GM12874 (cell line): ENCODE measurements at regions not wholly inside any gene's neighbourhood (a gene's known extent, or its start where the extent isn't known, plus 50 kb on each side); places are given as distances from the start of the nearest gene placed in this dataset.

Experiments used
- TF ChIP-seq, protein P1 (sequence below): IDR thresholded peaks from 2 replicates; pipeline ENCODE4 v1.5.1; 2011; ENCODE audit warnings: low read depth, mild to moderate bottlenecking, control low read depth, low read length, moderate library complexity; ENCODE audit not compliant: insufficient read depth

DNA sequence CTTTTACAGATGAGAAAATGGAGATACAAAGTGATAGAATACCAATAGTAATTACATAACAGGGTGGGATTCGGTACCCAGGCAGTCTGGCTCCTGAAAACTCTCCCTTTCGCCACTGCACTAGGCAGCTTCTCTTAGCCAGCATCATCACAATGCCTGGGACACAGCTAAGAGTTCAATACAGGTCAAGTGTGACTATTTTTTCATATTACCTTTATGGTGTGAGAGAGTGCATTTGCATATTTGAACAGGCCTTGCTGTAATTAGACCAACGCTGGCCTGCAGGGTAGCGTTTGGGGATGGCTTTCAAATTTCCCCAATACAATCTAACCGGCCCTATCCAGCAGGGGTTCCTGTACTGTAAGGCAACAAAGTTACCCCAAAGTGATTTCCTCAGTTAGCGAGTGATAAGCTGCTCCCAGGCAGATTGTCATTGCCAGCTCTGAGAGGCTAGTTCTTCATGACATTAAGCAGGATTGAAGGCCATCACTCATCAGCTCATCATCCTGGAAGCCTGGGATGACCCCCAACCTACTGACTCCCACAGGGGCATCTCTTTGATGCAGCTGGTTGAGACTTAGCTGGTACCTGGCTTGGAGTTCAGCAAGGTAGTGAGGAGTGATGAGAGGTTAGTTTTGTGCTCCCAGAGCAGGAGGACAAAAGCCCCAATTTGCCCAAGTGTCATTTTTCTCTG lies 836.8 kb upstream of the LCORL start:
- TF ChIP-seq, protein P1, sequence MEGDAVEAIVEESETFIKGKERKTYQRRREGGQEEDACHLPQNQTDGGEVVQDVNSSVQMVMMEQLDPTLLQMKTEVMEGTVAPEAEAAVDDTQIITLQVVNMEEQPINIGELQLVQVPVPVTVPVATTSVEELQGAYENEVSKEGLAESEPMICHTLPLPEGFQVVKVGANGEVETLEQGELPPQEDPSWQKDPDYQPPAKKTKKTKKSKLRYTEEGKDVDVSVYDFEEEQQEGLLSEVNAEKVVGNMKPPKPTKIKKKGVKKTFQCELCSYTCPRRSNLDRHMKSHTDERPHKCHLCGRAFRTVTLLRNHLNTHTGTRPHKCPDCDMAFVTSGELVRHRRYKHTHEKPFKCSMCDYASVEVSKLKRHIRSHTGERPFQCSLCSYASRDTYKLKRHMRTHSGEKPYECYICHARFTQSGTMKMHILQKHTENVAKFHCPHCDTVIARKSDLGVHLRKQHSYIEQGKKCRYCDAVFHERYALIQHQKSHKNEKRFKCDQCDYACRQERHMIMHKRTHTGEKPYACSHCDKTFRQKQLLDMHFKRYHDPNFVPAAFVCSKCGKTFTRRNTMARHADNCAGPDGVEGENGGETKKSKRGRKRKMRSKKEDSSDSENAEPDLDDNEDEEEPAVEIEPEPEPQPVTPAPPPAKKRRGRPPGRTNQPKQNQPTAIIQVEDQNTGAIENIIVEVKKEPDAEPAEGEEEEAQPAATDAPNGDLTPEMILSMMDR: no peak

DNA sequence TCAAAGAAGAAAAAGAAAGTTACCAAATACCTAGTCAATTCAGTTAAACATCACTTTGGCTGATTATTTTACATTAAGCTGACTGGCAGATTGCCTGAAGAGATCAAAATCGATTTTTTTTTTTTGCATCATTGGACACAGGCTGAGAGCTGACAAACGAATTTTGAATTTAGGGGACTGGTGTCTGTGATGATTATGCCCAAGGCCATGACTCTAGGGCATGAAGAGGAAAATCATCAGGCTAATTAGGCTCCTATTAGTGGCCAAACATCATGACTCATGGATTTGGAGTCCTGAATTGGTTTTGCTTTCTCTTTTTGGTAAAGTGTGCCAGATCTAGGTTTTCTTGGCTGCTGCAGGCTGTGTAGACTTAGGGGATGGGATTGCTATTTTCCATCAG lies 829.3 kb upstream of the LCORL start:
- TF ChIP-seq, protein P1: no peak

DNA sequence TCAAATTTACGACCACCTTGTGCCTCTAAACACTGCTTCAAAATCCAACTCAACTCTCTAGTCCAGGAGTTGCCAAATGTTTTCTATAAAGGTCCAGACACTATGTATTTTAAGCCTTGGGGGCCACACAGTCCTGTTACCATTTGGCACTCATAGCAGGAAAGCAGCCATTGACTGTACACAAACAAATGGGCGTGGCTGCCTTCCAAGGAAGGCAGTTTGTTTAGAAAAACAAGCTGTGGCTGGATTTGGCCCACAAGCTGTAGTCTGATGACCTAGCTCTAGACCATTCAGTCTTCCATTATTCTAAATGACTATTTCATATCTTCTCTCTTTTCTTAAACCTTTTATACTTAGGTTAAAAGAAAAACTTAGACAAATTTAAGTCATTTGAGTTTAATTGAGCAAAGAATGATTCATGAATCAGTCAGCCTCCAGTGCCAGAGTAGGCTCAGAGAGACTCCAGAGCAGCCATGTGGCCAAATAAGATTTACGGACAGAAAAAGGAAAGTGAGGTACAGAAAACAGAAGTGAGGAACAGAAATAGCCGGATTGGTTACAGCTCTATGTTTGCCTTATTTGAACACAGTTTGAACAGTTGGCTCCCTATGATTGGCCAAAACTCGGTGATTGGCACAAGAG lies 825.8 kb upstream of the LCORL start:
- TF ChIP-seq, protein P1: no peak

DNA sequence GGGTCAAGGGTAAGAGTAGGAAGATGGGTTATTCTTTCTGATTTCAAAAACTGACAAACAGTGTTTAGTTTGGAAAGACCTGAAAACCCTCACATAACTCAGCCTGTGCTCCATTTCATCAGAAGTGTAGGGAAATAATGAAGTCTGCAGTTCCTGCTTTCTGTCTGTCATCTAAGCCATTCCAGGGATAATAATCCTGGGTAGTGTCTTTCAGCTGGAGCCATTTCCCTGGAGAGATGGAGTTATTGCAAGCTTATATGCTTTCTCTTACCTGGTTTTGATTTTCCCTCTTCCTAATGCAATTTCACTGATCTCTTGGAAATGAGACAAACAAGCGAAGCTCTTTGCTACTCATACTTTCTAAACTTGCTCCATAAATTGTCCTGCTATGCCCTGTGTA lies 824.8 kb upstream of the LCORL start:
- TF ChIP-seq, protein P1: no peak

DNA sequence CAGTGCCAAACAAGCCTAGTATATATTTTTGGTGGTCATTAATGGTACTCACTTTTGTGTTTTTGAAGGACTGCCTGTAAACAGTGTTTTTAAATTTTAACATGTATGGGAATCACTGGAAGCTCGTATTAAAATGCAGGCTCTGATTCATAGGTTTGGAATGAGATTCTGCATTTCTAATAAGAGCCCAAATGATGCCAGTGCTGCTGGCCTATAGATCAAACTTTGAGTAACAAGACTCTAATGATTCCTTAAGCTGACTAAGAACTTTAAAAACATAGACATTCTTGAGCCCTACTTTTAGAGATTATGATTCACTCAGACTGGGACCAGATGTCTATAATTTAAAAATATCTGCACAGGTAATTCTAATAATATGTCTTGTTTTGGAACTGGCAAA lies 823.2 kb upstream of the LCORL start:
- TF ChIP-seq, protein P1: no peak

DNA sequence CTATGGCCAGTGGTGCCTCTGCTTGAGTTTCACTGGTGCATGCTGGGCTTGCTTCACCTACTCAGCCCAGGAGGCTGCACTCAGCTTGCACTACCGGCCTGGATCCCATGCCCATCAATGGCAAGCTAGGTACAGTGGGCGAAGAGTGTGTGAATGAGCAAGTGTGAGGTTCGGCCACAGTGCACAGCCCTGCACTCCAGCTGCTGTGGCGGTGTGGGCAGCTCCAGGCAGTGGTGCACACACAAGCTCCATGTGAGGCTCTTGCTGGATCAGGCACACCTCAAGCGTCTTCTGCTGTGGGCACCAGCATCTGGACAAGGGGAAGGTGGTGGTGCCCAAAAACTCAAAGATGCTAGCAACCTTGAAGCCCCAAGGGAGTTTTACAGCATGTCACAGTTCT lies 820.9 kb upstream of the LCORL start:
- TF ChIP-seq, protein P1: no peak

DNA sequence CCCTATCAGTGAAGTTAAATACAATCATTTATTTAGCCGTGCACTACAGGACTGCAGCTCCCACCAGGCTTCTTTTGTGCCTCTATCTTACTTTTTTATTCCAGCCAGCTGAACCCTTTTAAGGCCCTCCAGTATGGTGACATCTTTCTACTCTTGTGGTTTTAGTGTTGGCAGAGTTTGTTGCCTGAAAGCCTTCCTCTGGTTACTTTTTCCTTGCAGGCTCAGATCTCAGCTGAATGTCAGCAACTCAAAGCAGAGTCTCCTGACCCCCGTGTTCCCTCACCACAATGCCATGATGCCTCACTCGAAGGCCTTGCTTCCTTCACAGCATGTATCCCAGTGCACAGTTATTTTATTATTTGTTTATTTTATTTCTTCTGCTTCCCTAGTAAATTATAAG lies 818.9 kb upstream of the LCORL start:
- TF ChIP-seq, protein P1: no peak
